ENCODE measurements at regions not wholly inside any gene's neighbourhood (a gene's known extent, or its start where the extent isn't known, plus 50 kb on each side); places are given as distances from the start of the nearest gene placed in this dataset.
"Not testable (repeated sequence)": the region's sequence is repeated elsewhere in the genome, so short reads cannot be mapped to it uniquely, and the experiment has no call there.

DNA sequence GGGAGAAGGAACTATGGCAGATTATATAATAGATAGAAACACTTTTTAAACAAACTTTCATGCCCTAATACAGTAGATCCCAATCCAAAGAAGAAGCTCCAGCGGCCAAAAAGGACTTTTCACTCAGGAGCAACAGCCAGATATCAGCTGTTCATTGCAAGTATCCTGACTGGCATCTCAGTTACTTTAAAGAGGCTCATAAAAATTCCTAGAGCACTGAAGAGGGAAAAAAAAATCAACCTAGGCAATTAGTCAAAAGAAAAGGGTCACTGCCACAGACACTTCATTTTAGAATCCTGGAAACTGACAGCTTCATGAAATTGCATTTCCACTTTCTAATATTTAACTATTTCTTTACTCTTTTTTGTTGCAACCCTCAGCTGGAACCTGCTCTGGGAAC, 170.6 kb upstream of the SOX6 start:
- no peak for DNase-seq

DNA sequence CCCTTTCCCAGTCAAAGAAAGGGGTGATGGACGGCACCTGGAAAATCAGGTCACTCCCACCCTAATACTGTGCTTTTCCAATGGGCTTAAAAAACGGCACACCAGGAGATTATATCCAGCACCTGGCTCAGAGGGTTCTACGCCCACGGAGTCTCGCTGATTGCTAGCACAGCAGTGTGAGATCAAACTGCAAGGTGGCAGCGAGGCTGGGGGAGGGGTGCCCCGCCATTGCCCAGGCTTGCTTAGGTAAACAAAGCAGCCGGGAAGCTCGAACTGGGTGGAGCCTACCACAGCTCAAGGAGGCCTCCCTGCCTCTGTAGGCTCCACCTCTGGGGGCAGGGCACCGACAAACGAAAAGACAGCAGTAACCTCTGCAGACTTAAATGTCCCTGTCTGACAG, 164.4 kb upstream of the SOX6 start:
- not testable (repeated sequence) for DNase-seq

DNA sequence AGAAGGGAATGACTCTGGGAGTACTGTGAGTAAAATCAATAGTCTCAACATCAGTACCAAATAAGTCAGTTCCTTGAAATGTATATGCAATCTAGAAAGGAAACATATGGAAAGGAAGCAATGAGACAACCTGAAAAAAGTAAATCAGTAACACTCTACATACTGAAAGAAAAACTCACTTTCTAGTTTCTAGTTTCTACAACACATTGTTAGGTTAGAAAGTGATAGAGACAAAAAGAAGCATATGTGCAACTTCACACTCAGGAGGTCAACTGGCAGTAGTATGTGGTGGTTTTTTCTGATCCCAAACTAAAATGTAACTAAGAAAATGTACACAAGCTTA, 156.5 kb upstream of the SOX6 start:
- DNase-seq: no peak

DNA sequence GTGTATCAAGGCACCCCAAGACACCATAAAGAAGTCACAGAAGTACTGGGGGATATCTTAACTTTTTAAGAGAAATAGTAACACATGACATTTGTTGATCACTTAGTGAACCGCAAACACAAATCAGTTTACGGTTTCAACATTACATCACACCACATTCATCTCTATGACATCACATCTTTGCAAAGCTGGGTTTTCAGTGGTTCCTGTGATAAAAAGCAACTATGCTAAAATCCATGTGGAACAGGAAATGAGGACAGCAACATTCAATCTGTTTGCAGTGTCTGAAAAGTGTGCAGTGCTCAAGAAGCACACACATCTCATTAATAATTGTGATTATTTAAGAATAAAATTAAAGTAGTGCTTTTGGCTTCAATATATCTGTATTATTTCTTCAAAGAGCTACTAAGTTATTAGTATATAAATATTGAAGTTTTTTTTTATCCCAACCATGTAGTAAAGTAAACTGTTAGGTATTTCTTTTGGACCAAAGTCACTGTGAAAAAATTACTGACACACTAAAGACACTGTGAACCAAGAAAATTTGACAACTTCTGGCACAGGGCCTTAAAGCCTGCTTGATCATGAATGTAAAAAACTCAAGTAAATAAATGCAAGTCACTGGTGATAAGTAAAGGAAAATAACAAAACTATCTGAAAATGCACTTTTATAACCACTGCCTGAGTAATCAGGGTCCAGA, 156.0 kb upstream of the SOX6 start:
- DNase-seq: no peak

DNA sequence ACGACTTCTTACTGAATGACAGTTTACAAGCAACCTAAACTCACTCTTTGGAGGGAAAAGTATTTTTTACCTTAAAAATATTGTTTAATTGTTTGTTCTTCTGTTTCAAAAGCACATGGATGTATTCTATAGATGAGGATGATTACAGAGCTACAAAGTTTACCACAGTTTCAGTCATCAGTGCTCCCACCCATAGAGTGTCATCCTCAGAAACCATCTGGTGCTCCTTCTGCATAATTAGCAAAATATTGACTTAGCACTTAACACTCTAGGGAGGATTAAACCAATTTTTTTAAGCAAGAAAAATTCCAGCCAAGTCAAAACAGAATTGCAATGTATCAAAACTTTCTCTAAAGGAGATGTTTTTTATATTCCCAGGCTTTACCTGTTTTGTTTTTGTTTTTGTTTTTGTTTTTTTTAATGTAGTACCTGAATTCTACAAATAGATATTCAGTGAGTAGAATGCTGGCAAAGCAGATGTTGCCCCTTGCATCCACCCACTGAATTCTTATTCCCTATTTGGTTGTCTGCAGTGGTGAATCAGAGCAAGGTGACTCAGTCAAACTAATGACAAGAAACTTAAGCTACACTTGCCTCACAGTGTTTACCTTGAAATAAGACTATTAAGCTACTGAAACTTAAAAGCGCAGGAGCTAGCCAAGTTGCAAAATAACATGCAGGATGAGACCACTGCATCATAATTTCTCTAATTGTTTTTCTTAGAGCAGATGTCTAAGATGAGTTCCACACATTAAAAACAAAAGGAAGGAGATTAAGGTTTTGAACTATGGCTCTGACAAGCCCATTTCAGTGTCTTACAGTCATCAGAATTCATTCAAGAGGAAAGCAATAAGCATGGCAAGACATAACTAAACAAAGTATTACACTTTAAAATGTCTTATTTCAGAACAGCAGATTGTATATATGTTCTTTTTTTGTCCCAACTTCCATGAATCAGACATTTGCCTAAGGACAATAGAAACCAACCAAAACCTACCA, 155.1 kb upstream of the SOX6 start:
- no peak for DNase-seq

DNA sequence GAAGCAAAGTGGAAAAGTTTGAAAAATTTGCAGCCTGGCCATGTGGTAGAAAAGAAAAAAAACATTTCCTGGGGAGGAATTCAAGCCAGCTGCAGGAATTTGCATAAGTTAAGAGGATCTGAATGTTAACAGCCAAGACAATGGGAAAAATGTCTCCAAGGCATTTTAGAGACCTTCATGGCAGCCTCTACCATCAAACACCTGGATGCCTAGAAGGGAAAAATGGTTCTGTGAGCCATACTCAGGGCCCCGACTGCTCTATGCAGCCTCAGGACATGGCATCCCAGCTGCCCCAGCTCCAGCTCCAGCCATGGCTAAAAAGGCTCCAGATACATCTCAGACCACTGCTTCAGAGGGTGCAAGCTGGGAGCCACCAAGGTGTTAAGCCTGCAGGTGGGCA, 149.1 kb upstream of the SOX6 start:
- DNase-seq: no peak

DNA sequence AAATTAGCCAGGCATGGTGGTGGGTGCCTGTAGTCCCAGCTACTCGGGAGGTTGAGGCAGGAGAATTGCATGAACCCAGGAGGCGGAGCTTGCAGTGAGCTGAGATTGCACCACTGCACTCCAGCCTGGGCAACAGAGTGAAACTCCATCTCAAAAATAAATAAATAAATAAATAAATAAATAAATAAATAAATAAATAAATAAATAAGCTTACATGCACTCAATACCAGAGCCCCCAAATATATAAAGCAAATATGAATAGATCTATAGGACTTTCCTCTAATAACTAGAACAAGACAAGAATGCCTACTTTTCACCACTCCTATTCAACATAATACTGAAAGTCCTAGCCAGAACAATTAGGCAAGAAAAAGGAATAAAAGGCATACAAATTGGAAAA, 147.5 kb upstream of the SOX6 start:
- DNase-seq: not testable (repeated sequence)

DNA sequence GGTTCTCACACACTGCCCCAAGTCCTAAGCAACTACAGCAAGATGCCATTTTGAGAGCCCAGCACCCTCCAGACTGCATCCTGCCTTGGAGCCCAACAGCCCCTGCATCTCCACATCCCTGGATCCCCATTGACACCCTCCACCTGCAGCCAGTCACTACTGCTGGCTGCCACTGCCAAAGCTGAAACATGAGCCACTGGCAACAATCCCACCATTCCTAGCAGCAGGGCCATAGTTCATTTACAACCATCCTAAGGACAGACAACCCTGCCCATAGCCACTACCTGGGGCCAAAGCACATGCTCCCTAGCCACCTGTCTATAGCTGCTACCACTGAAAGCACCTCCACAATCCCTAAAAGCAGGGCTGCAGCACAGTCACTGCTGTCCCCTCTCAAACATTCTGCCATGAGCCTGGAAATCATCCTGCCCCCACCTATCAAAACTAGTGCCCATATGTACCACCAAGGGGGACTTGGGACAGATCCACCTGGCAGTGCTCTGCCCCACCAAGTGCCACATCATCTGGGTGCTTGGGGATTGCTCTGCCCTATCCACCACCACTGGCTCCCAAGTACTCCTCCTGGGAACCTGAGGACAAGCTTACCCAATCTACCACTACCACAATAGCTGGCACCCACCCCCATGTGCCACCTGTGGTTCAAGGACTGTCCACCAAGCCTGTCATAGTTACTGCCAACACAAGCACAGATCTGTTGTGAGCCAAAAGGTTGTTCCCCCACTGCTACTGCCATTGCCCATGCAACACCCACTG, 138.8 kb upstream of the SOX6 start:
- DNase-seq: no peak

DNA sequence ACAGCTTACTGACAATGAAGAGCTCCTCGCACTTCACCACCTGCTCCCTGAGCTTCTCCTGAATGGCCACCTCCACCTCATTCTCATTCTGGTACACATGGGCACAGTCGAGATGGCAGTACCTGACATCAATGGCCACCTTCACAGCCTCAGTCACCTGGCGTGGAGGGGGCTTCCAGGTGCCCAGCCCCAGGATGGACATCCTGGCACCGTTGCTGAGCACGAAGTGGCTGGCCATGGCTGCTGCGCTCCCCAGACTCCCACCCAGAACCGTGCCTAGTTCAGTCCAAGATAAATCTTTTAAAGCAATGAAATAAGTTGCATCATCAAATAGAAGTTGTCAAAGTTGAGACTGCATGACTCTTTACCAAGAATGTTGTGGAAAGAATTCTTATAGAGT, 128.1 kb upstream of the SOX6 start:
- DNase-seq: no peak

DNA sequence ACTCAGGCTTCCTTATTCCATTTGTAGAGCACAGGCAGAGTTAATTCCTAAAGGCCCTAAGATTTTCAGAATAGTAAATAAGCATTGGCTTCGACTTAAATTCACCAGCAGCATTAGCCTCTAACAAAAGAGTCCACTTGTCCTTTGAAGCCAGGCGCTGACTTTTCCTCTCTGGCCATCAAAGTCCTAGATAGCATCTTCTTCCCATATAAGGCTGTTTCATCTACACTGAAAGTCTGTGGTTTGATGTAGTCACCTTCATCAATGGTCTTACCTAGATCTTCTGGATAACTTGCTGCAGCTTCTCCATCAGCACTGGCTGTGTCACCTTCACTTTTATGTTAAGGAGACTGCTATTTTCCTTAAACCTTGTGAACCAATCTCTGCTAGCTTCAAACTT, 118.3 kb upstream of the SOX6 start:
- no peak for DNase-seq

DNA sequence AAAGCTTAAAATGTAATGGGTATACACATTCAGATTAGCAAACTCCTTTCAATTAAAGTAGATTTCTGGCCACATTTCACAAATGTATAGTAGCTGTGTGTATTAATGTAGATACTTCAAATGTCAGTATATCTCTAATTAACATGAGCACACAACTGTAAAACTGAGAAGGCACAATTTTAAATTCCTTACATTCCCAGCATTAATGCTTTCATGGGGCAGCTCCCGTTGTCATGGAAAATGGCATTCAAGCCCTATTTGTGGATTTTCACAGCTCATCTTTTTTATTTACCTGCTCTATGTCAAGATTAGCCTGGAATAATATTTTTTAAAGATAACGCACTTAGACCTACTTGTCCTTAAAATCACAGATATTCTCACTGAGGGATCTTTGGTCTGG, 113.6 kb upstream of the SOX6 start:
- DNase-seq: no peak

DNA sequence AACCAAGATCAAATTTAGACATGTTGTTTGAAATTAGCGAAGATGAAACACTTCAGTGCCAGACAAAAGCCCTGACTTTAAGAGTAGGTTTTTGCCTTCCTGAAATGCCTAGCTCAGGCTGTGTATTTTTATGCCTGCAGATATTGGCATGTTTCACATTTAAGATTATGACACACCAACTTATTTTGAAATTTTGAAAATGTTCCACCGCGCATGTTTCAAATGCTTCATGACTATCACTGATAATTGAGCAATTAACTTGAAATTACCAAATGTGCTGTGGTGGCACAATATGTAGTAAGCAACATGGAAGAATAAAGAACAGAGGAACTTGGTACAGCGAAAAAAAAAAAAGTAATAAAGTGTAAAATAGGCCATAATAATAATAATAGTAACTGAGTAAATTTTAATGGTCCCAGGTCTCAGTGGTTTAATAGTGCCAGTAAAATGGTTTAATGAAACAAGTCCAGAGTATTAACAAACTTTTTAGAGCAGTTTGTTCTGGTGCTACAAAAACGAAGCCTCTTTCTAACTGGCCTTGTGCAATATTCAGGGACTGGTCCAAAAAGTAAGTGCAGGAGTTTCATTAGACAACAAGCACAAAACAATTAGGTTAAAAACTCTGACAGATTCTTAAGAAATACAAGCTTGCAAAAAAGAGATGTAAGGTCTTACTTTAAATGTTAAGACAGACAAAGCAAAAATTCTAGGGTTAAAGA, 112.5 kb upstream of the SOX6 start:
- no peak for DNase-seq

DNA sequence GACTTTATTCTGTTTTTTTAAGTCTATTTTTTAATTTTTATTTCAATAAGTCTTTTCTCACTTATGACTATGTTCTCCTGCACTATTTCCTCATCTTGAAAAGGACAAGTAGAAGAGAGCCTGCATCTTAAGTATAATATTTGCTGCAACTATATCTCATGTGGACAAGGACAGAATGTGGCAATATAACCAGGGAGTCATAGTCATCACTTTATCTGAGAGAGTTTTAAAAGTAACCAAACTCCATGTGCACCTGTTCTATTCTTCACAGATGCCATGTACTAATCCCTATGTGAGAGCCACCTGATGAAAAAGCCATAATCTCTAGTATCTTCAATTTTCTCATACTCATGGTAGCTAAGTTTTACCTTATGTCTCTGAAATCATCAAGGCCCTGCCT, 104.2 kb upstream of the SOX6 start:
- no peak for DNase-seq

DNA sequence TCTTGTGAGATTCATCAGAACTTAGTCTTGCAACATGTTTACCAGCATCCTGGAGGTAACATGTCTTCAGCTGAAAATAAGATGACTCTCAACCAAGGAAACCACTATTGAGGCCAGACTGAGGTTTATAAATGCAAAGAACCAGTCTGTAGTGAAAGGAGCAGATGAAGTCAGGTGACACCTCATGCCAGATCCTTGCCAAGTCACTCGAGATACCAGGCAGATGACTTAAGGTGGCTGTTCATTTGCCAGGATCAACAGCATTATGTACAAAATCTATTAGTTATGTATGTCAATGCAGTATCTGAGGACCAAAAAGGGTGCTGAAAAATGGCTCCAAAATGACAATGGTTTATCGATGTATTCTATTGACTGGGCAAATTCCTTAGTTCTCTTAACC, 100.0 kb upstream of the SOX6 start:
- no peak for DNase-seq

DNA sequence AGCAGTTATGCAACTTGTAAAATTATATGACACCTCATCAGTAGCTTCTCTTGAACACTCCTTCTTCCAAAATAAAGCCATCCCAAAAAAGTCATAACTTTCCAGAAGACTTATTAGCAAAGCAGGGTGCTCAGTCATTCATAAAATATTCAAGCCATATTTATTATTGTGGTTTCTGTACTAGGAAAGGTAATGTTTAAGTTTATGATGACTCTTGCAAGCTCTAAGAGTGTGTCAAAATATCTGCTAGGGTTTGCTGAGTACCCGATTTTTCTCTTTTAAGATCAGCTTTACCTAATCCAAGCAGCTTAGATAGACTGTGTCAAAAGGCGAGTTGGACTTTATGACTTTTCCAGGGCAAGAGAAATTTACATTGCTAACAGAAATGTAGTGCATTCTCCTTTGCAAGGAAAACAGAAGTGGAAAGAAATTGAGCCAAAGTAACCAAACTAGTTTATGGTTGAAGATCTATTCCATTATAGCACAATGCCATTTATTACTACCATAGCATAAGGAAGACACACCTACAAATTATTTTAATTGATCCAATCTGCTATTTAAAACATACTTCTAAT, 98.0 kb upstream of the SOX6 start:
- no peak for DNase-seq

DNA sequence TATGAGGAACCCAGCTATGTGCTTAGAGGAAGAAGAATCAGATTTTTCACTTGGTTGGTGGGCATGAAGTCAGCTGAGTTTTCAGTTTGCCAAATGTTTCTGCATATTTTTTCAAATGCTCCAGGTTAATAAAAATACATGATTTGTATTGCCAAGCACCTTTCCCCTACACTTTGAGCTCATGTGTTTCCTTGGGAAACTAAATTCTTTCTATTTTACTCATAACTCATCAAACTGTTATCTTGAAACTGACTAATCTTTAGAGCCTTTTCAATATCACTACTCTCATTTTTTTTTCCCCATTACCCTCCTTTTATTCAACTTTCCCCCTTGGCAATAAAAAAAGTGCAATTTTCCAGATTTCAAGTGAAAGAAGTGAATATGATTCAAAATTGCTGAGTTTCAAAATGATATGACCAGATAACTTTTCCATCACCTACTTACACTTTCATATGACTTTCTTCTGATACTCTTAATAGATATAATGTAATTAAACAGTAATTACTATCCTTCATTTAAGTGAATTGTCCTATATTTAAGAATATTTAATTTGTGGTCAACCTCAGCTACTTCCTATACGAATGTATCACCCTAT, 91.9 kb upstream of the SOX6 start:
- DNase-seq: no peak

DNA sequence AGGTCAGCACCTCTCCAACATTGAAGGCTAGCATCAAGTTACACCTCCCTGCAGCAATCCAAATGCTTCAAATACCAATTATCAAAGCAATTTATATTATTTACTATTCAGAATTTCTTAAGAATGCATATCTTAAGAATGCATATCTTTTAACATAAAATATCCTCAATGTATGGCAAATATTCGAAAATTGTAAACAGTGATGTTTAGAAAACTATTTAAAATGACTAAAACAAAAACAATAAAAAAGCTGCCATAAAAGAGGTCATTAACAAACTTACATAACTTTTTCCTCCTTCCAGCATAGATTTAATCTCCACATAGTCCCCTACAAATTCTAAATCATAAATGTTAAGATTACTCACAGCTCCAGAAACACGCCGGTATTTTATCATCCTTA, 85.1 kb upstream of the SOX6 start:
- no peak for DNase-seq

DNA sequence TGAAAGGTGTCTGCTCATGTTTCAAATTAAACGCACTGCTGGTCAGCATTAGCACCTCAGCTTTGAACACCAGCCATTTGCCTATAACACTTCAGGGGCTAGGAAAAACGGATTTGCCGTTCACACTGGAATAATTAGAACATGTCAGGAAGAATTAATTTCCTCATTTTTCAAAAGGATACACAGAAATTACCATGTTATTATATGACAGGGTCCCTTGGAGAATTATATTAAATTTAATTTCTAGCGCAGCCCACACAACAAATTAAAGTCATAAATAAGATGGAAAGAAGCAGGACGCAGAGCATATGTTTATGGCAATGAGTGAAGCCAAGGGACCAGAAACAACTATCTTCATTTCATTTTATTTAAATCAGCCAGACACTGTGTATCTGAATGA, 83.8 kb upstream of the SOX6 start:
- no peak for DNase-seq

DNA sequence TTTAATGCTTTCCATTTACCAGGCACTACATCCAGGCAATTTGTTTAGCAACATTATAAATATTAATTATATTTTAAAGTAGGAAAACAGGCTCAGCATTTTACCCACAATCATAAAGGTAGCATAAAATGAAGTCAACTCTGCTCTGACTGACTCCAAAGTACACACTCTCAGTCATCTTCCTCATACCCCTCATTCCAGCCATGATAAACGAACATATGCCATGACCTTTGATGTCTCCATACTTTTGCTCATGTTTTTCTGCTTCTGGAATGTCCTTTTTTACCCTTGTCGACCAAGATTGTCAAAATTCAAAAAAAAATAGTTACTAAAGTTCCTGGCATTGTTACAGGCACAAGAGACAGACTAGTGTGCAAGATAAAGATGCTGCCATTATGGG, 77.7 kb upstream of the SOX6 start:
- DNase-seq: no peak

DNA sequence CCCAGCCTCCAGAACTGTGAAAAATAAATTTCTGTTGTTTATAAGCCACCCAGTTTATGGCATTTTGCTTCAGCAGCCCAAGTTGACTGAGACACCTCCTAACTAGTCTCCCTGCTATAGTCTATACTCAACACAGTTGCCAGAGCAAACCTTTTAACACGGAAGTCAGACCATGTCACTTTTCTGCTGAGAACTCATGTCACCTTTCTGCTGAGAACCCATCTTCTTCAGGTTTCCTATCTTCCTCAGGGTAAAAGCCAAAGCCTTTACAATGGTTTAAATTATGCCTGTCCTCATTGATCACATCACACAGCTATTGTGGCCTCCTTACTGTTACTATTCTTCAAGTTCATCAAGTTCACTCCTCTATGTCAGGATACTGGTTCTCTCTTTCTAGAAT, 74.3 kb upstream of the SOX6 start:
- no peak for DNase-seq

DNA sequence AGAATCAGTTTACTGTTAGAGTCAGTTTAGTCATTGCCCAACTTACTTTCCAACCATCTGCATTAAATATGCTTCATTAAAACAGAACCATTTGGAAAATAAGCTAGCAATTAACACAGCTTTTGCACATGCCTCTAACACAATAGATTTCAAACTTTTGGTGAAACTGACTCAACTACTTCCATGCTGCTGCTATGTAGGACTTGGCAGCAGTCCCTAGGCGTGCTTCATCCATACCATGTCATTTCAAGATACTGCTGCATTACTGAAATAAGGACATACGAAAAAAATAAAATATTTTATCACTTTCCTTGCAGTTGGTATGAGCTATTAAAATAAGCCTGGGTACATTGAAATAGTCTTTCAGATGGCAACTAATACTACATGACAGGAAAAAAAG, 65.5 kb upstream of the SOX6 start:
- no peak for DNase-seq

DNA sequence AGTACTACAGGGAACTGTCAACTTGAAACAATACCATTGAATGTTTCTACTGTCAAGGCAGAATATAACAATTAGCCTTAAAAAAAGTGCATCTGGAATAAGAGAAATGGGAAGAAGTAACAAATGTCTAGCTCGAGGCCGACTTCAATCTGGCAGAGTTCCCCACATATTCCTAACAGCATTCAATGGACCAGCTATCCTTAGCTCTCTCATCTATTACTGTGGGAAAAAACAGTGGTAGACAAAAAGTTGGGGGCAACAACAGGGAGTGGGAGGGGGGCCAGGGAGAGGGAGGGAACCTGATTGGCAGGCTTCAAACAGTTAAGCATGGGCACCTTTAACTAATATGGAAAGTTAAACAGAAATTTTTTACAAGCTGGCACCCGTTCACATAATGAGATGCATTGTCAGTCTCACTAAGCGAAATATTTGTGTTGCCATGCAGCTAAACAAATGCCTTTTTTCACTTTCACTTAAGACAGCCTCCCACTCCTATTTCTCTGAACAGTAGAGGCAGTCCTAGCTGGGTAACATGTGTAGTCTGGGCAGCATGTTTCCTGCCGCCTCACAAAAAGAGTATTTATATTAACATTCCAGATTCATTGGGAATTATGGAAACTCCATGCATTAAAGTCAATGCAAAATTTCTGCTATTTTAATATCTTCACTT, 62.2 kb upstream of the SOX6 start:
- DNase-seq: no peak
